GM18909 (cell line): ENCODE measurements at regions not wholly inside any gene's neighbourhood (a gene's known extent, or its start where the extent isn't known, plus 50 kb on each side); places are given as distances from the start of the nearest gene placed in this dataset.

Experiments
- ATAC-seq: cut with Tn5 transposase; IDR thresholded peaks from one replicate; pipeline ENCODE4 v1.9.1; 2021; ENCODE audit warnings: mild to moderate bottlenecking; ENCODE audit not compliant: unreplicated experiment, poor library complexity

DNA sequence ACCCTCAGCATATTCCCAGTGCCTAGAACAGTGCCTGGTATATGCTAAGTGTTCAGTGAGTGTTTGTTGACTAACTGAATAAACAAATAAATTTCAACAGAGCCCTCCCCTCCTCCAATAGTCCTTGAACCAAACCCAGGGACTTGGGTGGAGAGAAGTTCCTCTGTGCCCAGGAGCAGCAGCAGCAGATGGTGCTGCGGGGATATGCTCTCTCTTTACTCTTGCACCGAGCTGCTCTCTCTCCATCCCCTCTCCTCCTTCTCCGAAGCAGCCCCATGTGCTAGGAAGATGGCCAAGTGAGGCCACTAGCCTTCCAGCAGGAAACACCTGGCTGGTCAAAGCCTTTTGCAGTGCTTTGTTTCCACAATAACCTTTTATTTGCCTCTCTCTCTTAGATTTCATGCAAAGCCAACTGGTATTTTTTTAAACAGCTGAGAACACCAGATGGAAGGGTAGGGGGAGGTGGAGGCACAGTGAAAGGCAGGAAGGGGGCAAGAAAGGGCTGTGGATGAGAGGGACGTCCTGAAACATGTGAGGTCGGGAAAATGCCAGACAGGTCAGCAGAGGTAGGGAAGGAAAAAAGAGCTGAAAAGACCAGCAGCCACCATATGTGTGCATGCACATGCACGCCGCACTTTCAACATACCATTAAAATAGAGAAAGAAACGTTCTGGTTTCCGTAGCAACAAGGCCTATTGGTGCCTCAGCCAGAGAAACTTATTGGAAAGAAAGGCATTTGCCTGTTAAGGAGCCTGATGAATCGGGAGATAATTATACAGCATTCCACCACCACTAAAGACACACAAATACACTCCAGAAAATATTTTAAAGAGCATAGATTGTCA, 78.9 kb downstream of the EMP1 start:
- no peak for ATAC-seq

DNA sequence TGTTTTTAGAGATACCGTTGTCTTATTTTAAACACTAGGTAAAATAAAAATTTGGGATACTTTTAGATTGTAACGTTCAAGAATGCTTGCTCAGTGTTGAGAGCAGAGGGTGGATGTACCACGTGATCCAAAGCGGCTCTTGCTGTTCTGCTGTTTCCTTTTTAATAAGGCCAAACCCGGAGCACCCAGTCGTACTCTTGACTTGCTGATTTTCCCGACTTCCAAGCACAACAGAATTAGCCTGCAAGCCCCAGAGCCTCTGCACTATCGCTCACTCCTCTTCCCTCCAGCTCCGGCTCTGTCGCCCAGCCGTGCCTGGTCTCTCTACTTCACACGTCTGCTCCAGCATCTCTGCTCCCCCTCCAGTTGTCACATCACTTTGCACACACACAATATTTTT, 77.3 kb downstream of the EMP1 start:
- no peak for ATAC-seq

- ATAC-seq = no peak
These were observed 76.6 kb downstream of the EMP1 start for GRCh38 chr12:13273097-13273496.

GRCh38 chr12:13270817-13271216, 74.3 kb downstream of the EMP1 start:
- no peak for ATAC-seq
